ENCODE measurements at regions not wholly inside any gene's neighbourhood (a gene's known extent, or its start where the extent isn't known, plus 50 kb on each side); places are given as distances from the start of the nearest gene placed in this dataset.
"Not testable (repeated sequence)": the region's sequence is repeated elsewhere in the genome, so short reads cannot be mapped to it uniquely, and the experiment has no call there.

- H3K4me3 ChIP-seq (replicated peaks; ENCODE audit: low read depth, low read length) = no peak overlapping the region
- no peaks in the 10 kb centered on the region for H3K36me3 ChIP-seq (ENCODE audit: control insufficient read depth, insufficient read depth, low read length)
- no peak for TF ChIP-seq CTCF (IDR thresholded peaks at IDR 0.05; ENCODE audit: insufficient read depth, low read length, poor library complexity, severe bottlenecking)
- no peaks in the 10 kb centered on the region for H3K27me3 ChIP-seq (replicated peaks; ENCODE audit: control insufficient read depth, insufficient read depth, low read length)
- DNase-seq (ENCODE audit: extremely low read depth, insufficient read length) = no peak
Observed at GRCh38 chr6:1445650-1446330, 56.4 kb downstream of the FOXF2 start.

DNA sequence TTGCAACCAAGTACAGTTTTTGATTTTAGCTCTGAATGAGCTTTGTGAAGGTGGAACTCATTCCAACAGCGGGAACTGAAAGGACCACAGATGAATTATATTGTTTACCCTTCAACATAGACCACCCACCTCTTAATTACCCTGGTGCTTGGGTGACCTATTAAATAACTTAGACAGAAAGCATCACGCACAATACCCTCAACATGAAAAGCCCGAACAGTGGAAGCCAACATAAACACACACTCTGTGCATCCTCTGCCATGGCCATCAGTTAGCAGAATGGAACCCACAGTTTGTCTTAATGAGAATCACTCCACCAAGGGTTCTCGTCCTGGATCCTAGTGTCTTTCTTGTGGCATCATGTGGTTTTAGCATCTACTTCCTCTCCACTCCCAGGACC, 60.5 kb downstream of the FOXF2 start:
- Histone ChIP-seq H3K4me3 (replicated peaks; ENCODE audit: low read depth, low read length) (no peak overlapping the region), H3K36me3 (ENCODE audit: control insufficient read depth, insufficient read depth, low read length) (no peaks in the 10 kb centered on the region), H3K27me3 (replicated peaks; ENCODE audit: control insufficient read depth, insufficient read depth, low read length) (no peaks in the 10 kb centered on the region; the same call in 1 of the 2 replicates)
- no peak for TF ChIP-seq CTCF (IDR thresholded peaks at IDR 0.05; ENCODE audit: insufficient read depth, low read length, poor library complexity, severe bottlenecking)
- DNase-seq (ENCODE audit: extremely low read depth, insufficient read length) = no peak

DNA sequence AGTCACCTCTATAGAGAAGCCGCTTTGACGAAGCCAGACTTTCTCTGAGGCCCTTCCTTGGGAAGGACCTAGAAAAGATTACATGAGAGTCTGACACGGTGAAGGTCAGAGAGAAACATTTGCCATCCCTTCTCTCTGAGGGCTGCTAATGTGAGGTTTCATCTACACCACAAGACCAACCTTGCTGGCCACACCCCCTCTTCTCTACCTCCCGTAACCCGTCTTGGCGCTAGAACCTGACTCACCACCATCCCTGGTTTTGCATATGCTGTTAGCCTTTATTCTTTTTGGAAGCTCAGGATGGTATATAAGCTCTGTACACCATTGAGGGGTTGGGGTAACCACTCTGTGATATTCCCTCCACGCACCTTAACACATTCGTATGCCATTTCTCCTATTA, 63.6 kb downstream of the FOXF2 start:
- Histone ChIP-seq H3K36me3 (ENCODE audit: control insufficient read depth, insufficient read depth, low read length) (no peaks in the 10 kb centered on the region), H3K27me3 (replicated peaks; ENCODE audit: control insufficient read depth, insufficient read depth, low read length) (no peaks in the 10 kb centered on the region; the same call in 1 of the 2 replicates), H3K4me3 (replicated peaks; ENCODE audit: low read depth, low read length) (no peak overlapping the region)
- no peak for TF ChIP-seq CTCF (IDR thresholded peaks at IDR 0.05; ENCODE audit: insufficient read depth, low read length, poor library complexity, severe bottlenecking)
- DNase-seq (ENCODE audit: extremely low read depth, insufficient read length) = no peak

DNA sequence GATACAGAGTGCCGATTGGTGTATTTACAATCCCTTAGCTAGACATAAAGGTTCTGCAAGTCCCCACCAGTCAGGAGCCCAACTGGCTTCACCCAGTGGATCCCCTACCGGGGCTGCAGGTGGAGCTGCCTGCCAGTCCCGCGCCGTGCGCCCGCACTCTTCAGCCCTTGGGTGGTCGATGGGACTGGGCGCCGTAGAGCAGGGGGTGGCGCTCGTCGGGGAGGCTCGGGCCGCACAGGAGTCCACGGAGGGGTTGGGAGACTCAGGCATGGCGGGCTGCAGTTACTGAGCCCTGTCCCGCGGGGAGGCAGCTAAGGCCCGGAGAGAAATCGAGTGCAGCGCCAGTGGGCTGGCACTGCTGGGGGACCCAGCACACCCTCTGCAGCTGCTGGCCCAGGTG, 67.4 kb downstream of the FOXF2 start:
- not testable (repeated sequence) for DNase-seq (ENCODE audit: extremely low read depth, insufficient read length); H3K27me3 ChIP-seq (replicated peaks; ENCODE audit: control insufficient read depth, insufficient read depth, low read length); H3K36me3 ChIP-seq (ENCODE audit: control insufficient read depth, insufficient read depth, low read length); H3K4me3 ChIP-seq (replicated peaks; ENCODE audit: low read depth, low read length)

GRCh38 chr6:1461207-1461606, 71.8 kb downstream of the FOXF2 start:
- Histone ChIP-seq H3K36me3 (ENCODE audit: control insufficient read depth, insufficient read depth, low read length) (no peaks in the 10 kb centered on the region), H3K4me3 (replicated peaks; ENCODE audit: low read depth, low read length) (no peak overlapping the region), H3K27me3 (replicated peaks; ENCODE audit: control insufficient read depth, insufficient read depth, low read length) (no peaks in the 10 kb centered on the region)
- DNase-seq (ENCODE audit: extremely low read depth, insufficient read length) = no peak
- TF ChIP-seq CTCF (IDR thresholded peaks at IDR 0.05; ENCODE audit: insufficient read depth, low read length, poor library complexity, severe bottlenecking) = no peak

- TF ChIP-seq CTCF (IDR thresholded peaks at IDR 0.05; ENCODE audit: insufficient read depth, low read length, poor library complexity, severe bottlenecking) = no peak
- H3K27me3 ChIP-seq (replicated peaks; ENCODE audit: control insufficient read depth, insufficient read depth, low read length) = no peaks in the 10 kb centered on the region
- no peak for DNase-seq (ENCODE audit: extremely low read depth, insufficient read length)
- H3K4me3 ChIP-seq (replicated peaks; ENCODE audit: low read depth, low read length) = no peak overlapping the region
- no peaks in the 10 kb centered on the region for H3K36me3 ChIP-seq (ENCODE audit: control insufficient read depth, insufficient read depth, low read length)
Observed at GRCh38 chr6:1461736-1462135, 72.4 kb downstream of the FOXF2 start.
